ENCODE measurements at regions not wholly inside any gene's neighbourhood (a gene's known extent, or its start where the extent isn't known, plus 50 kb on each side); places are given as distances from the start of the nearest gene placed in this dataset.

DNA sequence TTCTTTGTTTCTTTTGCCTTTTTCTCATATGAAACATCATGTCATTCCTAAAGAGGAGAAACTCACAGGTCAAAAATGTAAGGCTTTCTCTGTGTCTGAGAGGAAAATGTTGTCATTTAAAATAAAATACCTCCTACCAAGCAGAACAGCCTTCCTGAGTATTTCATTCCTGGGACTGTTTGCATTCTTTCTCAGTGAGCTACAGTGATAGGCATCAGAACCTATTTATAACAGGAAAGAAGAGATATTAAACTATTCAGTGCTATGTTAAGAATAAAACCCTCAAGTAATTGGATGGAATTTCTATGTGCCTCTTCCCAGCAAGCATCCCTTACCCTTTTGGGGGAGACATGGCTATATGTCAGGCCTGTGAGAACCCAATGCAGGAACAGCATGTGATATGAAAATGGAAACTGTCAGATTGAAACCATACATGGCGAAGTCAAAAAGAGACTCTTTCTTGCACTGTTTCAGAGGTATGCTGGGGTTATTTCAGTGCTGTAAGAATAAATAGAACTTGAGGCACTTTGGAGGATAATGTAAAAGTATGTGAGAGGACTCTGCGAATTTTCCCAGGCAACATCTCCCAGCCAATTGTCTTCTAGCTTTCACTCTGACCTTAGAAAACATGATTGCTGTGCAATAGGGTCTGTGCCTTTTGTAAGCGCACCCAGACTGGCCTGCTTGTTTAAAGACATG is 133.8 kb upstream of the CCN2 start:
- peaks cover 4% of the 10 kb centered on the region for H3K4me1 ChIP-seq
- TF ChIP-seq CTCF (IDR thresholded peaks at IDR 0.05), result no peak
- ATAC-seq, result peak; percentile 62
- H3K27ac ChIP-seq, result peak overlapping the region; percentile 40
- H3K36me3 ChIP-seq, result no peaks in the 10 kb centered on the region
- DNase-seq, result no peak
- H3K27me3 ChIP-seq, result no peaks in the 10 kb centered on the region
- H3K9me3 ChIP-seq, result no peaks in the 10 kb centered on the region
- intact Hi-C loops (cut with DNase I), result no loop called here
- H3K4me3 ChIP-seq, result no peak overlapping the region

DNA sequence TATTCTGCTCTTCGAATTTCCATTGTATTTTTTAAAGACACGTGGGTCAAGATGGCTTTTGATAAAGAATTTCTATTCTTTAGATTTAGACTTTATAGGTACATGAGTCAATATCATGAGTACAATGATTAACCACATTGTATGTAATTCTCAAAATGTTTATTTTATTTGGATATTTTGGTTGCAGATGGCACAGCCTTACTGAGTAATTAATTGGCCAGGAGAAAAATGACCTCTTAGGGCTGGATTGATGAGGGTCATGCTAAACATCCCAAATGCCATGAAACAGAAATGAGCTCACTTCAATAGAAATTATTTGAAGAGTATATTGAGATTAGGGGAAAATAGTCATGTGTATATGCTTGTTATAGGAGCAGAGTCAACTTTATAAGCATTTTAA is 131.2 kb upstream of the CCN2 start:
- intact Hi-C loops (cut with DNase I), result no loop called here

DNA sequence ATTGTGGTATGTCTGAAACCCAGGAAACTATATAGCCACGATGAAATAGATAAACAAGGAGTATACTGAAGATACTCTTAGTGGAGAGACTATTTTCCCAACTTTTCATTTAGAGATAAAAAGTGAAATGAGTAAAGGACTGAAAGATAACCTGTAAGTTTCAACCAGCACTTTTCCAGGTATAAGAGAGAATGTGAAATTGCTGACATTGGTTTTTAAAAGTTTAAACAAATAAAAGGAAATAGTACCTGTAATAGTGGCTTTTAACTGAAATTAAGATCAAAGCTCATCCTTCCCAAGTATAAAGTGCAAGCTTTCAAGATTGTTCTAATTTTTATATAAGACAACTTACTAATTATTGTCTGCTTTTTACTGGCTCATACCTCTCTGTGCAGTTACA is 130.2 kb upstream of the CCN2 start:
- intact Hi-C loops (cut with DNase I), result no loop called here
- Histone ChIP-seq H3K27me3 (no peaks in the 10 kb centered on the region), H3K27ac (no peak overlapping the region), H3K4me1 (peaks cover 4% of the 10 kb centered on the region), H3K4me3 (no peak overlapping the region), H3K36me3 (no peaks in the 10 kb centered on the region), H3K9me3 (no peaks in the 10 kb centered on the region)
- no peak for TF ChIP-seq CTCF (IDR thresholded peaks at IDR 0.05)
- no peak for DNase-seq
- no peak for ATAC-seq

More for the DNA sequence above, 131.2 kb upstream of the CCN2 start:
- Histone ChIP-seq H3K27me3 (no peaks in the 10 kb centered on the region), H3K4me3 (no peak overlapping the region), H3K36me3 (no peaks in the 10 kb centered on the region), H3K27ac (no peak overlapping the region), H3K4me1 (peaks cover 4% of the 10 kb centered on the region), H3K9me3 (no peaks in the 10 kb centered on the region)
- no peak for DNase-seq
- ATAC-seq, result no peak
- no peak for TF ChIP-seq CTCF (IDR thresholded peaks at IDR 0.05)

GRCh38 chr6:132079286-132079685 is 128.1 kb upstream of the CCN2 start:
- Histone ChIP-seq H3K27ac (no peak overlapping the region), H3K4me1 (no peaks in the 10 kb centered on the region), H3K9me3 (no peaks in the 10 kb centered on the region), H3K36me3 (no peaks in the 10 kb centered on the region), H3K4me3 (no peak overlapping the region), H3K27me3 (no peaks in the 10 kb centered on the region)
- no peak for DNase-seq
- intact Hi-C loops (cut with DNase I), result no loop called here
- no peak for ATAC-seq
- TF ChIP-seq CTCF (IDR thresholded peaks at IDR 0.05), result no peak

GRCh38 chr6:132076452-132076851 is 125.3 kb upstream of the CCN2 start:
- Histone ChIP-seq H3K27ac (no peak overlapping the region), H3K27me3 (no peaks in the 10 kb centered on the region), H3K4me3 (no peak overlapping the region), H3K9me3 (no peaks in the 10 kb centered on the region), H3K4me1 (no peaks in the 10 kb centered on the region), H3K36me3 (no peaks in the 10 kb centered on the region)
- no peak for DNase-seq
- ATAC-seq, result no peak
- intact Hi-C loops (cut with DNase I), result no loop called here
- no peak for TF ChIP-seq CTCF (IDR thresholded peaks at IDR 0.05)

- no peak for TF ChIP-seq CTCF (IDR thresholded peaks at IDR 0.05)
- no peak for ATAC-seq
- Histone ChIP-seq H3K9me3 (no peaks in the 10 kb centered on the region), H3K4me1 (no peaks in the 10 kb centered on the region), H3K27ac (no peak overlapping the region), H3K27me3 (no peaks in the 10 kb centered on the region), H3K36me3 (no peaks in the 10 kb centered on the region), H3K4me3 (no peak overlapping the region)
- no peak for DNase-seq
- intact Hi-C loops (cut with DNase I), result no loop called here
These were observed 121.7 kb upstream of the CCN2 start for GRCh38 chr6:132072831-132073230.
